Activated CD8-positive, alpha-beta memory T cell treated with anti-CD3 and anti-CD28 coated beads for 36 hours (primary cell): ENCODE measurements at regions not wholly inside any gene's neighbourhood (a gene's known extent, or its start where the extent isn't known, plus 50 kb on each side); places are given as distances from the start of the nearest gene placed in this dataset.
"Not testable (repeated sequence)": the region's sequence is repeated elsewhere in the genome, so short reads cannot be mapped to it uniquely, and the experiment has no call there.

Experiments used
- CTCF ChIA-PET: fragments of 350-600 bp; sonication (Branson Sonifier 250); formaldehyde crosslinking; loops from one replicate; lab custom pipeline; 2021; ENCODE audit warnings: antibody characterized with exemption; lab: Charles Lee
- POLR2A ChIA-PET: fragments of 350-600 bp; sonication (Branson Sonifier 250); formaldehyde crosslinking; loops from one replicate; lab custom pipeline; 2021; ENCODE audit warnings: antibody characterized with exemption; lab: Charles Lee

- POLR2A ChIA-PET: no interaction called here
These were observed 121.0 kb upstream of the FGF3 start for GRCh38 chr11:69940246-69940610.

GRCh38 chr11:69941546-69942332 lies 122.5 kb upstream of the FGF3 start:
- POLR2A ChIA-PET: no interaction called here
- CTCF ChIA-PET: no interaction called here

More at GRCh38 chr11:69940246-69940610, 121.0 kb upstream of the FGF3 start:
- CTCF ChIA-PET: interaction anchor here (1.3 kb wide), 1 partner anchor 25 kb away, joined by 3 read pairs; no protein-coding TSS in a partner anchor

- ChIA-PET POLR2A (no interaction called here), CTCF (no interaction called here)
These were observed 123.2 kb upstream of the FGF3 start for GRCh38 chr11:69942333-69942820.

- POLR2A ChIA-PET: no interaction called here
These were observed 123.8 kb upstream of the FGF3 start for GRCh38 chr11:69943066-69943465.

GRCh38 chr11:69943506-69943905 lies 124.3 kb upstream of the FGF3 start:
- POLR2A ChIA-PET: no interaction called here
- CTCF ChIA-PET: no interaction called here

More at GRCh38 chr11:69943066-69943465, 123.8 kb upstream of the FGF3 start:
- CTCF ChIA-PET: no interaction called here

- CTCF ChIA-PET: no interaction called here
- POLR2A ChIA-PET: no interaction called here
These were observed 125.1 kb upstream of the FGF3 start for GRCh38 chr11:69944146-69944795.

- ChIA-PET CTCF (no interaction called here), POLR2A (no interaction called here)
These were observed 125.9 kb upstream of the FGF3 start for GRCh38 chr11:69945157-69945556.

- POLR2A ChIA-PET: no interaction called here
- CTCF ChIA-PET: interaction anchor here (0.9 kb wide), 1 partner anchor 230 kb away, joined by 3 read pairs; no protein-coding TSS in a partner anchor
These were observed 128.0 kb upstream of the FGF3 start for GRCh38 chr11:69947059-69947792.

- ChIA-PET CTCF (interaction anchor here (0.9 kb wide), 1 partner anchor 230 kb away, joined by 3 read pairs; no protein-coding TSS in a partner anchor), POLR2A (no interaction called here)
These were observed 128.6 kb upstream of the FGF3 start for GRCh38 chr11:69947793-69948255.

GRCh38 chr11:69948256-69949141 lies 129.3 kb upstream of the FGF3 start:
- CTCF ChIA-PET: interaction anchor here (0.9 kb wide), 1 partner anchor 229 kb away, joined by 3 read pairs; no protein-coding TSS in a partner anchor
- POLR2A ChIA-PET: no interaction called here

- POLR2A ChIA-PET: no interaction called here
- CTCF ChIA-PET: interaction anchor here (1.4 kb wide), 1 partner anchor 19 kb away, joined by 3 read pairs; no protein-coding TSS in a partner anchor
These were observed 128.8 kb upstream of the ANO1 start for GRCh38 chr11:69949327-69949726.

GRCh38 chr11:69950120-69950519 lies 128.0 kb upstream of the ANO1 start:
- CTCF ChIA-PET: interaction anchor here (0.5 to 1.4 kb wide), 2 partner anchors 16 to 19 kb away, joined by 3 read pairs; no protein-coding TSS in a partner anchor
- POLR2A ChIA-PET: no interaction called here

GRCh38 chr11:69950621-69951020 lies 127.5 kb upstream of the ANO1 start:
- ChIA-PET POLR2A (no interaction called here), CTCF (interaction anchor here (0.5 to 1.4 kb wide), 3 partner anchors 11 to 20 kb away, joined by 3 read pairs; no protein-coding TSS in a partner anchor)

- ChIA-PET CTCF (interaction anchor here (1.3 kb wide), 1 partner anchor 10 kb away, joined by 3 read pairs; no protein-coding TSS in a partner anchor), POLR2A (no interaction called here)
These were observed 126.3 kb upstream of the ANO1 start for GRCh38 chr11:69951821-69952220.

- CTCF ChIA-PET: interaction anchor here (0.6 kb wide), 1 partner anchor 208 kb away, joined by 3 read pairs; no protein-coding TSS in a partner anchor
- POLR2A ChIA-PET: not testable (repeated sequence)
These were observed 125.7 kb upstream of the ANO1 start for GRCh38 chr11:69952229-69952975.

GRCh38 chr11:69953356-69953755 lies 124.8 kb upstream of the ANO1 start:
- CTCF ChIA-PET: no interaction called here
- POLR2A ChIA-PET: no interaction called here

GRCh38 chr11:69954756-69955155 lies 123.4 kb upstream of the ANO1 start:
- ChIA-PET CTCF (no interaction called here), POLR2A (no interaction called here)
